OCI-LY1 (cell line): ENCODE measurements at regions not wholly inside any gene's neighbourhood (a gene's known extent, or its start where the extent isn't known, plus 50 kb on each side); places are given as distances from the start of the nearest gene placed in this dataset.

Source experiments
- EZH2 ChIP-seq: fragments of 200-600 bp; sonication (generic), shearing (Covaris generic); IDR thresholded peaks from 2 replicates; pipeline ENCODE4 v1.8.0; 2017; ENCODE audit warnings: borderline replicate concordance, mixed run types, mild to moderate bottlenecking, antibody characterized with exemption, low read length, moderate library complexity, mixed read lengths
- TF ChIP-seq, protein P1 (sequence below): fragments of 200-600 bp; sonication (generic), shearing (Covaris generic); IDR thresholded peaks from 2 replicates; pipeline ENCODE4 v1.5.1; 2017; ENCODE audit warnings: mild to moderate bottlenecking, antibody characterized with exemption, low read length, moderate library complexity, mixed read lengths

DNA sequence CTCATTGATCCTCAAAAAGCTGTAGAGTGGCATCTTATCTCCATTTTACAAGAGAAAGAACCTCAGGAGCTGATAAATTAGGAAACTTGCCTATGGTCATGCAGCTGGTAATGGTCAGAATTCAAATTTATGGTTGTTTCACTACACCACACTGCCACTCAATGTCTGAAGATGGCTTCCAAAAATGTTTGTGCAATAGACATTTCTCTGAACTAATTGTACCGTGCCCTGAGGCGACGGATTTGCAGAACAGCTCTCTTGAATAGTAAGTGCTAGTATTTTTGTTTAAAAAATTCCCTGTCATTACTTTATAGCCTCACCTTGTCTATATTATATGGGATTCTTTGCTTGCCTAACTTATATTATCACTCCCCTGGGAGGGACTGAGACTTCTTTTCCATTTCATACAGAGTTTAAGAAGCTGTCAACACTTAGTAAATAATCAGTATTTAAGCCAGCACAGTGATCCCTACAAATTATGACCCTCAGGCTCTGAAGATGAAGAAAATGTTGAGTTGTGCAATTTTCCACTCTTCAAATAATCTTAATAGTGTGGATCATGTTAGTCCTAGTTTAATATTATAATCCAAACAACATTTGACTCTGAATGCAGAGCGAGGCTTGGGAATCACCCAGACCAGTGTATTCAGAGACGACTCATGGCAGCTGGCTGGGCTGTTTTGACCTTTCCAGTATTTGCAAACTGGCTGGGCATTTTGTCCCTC, 346.6 kb downstream of the PTEN start:
- TF ChIP-seq, protein P1, sequence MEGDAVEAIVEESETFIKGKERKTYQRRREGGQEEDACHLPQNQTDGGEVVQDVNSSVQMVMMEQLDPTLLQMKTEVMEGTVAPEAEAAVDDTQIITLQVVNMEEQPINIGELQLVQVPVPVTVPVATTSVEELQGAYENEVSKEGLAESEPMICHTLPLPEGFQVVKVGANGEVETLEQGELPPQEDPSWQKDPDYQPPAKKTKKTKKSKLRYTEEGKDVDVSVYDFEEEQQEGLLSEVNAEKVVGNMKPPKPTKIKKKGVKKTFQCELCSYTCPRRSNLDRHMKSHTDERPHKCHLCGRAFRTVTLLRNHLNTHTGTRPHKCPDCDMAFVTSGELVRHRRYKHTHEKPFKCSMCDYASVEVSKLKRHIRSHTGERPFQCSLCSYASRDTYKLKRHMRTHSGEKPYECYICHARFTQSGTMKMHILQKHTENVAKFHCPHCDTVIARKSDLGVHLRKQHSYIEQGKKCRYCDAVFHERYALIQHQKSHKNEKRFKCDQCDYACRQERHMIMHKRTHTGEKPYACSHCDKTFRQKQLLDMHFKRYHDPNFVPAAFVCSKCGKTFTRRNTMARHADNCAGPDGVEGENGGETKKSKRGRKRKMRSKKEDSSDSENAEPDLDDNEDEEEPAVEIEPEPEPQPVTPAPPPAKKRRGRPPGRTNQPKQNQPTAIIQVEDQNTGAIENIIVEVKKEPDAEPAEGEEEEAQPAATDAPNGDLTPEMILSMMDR: no peak
- no peak for TF ChIP-seq EZH2
